Muscle layer of duodenum (tissue), 2 donors: ENCODE measurements at regions not wholly inside any gene's neighbourhood (a gene's known extent, or its start where the extent isn't known, plus 50 kb on each side); places are given as distances from the start of the nearest gene placed in this dataset.

Experiments
- H3K27ac ChIP-seq: one replicate; pipeline ENCODE4 v1.7.0; 2013; ENCODE audit warnings: mild to moderate bottlenecking, low read length
- H3K27me3 ChIP-seq: one replicate; pipeline ENCODE4 v1.7.0; 2013; ENCODE audit warnings: low read depth, mild to moderate bottlenecking, control low read depth, low read length
- H3K36me3 ChIP-seq, 2 donors: one replicate each; pipeline ENCODE4 v1.7.0; 2013; ENCODE audit warnings: low read length in 2 of 2, control low read depth in 1 of 2, mild to moderate bottlenecking in 1 of 2; ENCODE audit not compliant: insufficient read depth in 2 of 2, control insufficient read depth in 1 of 2
- H3K4me1 ChIP-seq, 2 donors: one replicate each; pipeline ENCODE4 v1.7.0; 2013; ENCODE audit warnings: low read length in 2 of 2, mild to moderate bottlenecking in 2 of 2, control low read depth in 1 of 2, moderate library complexity in 1 of 2; ENCODE audit not compliant: insufficient read depth in 2 of 2, control insufficient read depth in 1 of 2
- H3K4me3 ChIP-seq, 2 donors: one replicate each; pipeline ENCODE4 v1.7.0; 2013; ENCODE audit warnings: low read length in 2 of 2, low read depth in 1 of 2, mild to moderate bottlenecking in 1 of 2
- H3K9me3 ChIP-seq, 2 donors: one replicate each; pipeline ENCODE4 v1.7.0; 2013; ENCODE audit warnings: low read length in 2 of 2, control low read depth in 1 of 2, mild to moderate bottlenecking in 1 of 2; ENCODE audit not compliant: control insufficient read depth in 1 of 2
- donor health status: healthy.

DNA sequence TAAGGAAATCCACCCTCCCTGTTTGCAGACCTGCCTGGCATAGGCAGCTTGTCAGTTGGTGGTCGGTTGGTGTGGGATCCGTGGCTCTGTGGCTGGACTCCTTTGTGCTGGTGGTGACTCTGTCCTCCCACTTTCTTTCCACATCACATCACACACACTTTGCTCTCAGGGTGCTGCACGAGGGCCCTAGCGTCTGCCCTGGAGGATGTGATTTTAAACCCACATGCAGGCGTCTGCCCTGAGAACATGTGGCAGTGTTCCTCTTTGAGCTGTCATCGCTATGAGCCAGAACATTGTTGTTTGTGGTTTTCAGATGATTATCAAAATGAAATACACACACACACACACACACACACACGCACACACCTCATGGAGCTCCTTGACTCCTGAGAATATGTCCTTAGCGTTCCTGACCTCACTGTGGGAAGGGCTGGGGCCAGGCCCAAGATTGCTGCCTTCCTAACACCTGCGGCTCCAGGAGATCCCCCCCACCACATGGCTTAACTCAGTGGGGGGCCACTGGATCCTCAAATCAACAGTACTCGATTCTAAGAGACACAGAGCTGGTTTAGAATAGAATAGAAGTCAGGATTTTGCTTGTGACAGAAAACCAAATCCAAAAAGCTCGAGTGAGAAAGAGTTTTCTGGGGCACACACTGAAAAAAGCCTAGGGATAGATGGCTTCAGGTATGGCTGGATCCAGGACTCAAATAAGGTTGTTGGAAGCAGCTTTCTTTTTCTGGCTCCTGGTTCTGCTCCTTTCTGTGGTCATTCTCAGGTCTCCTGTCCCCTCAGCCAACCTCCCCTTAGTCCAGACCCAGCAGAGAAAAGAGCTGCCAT lies 54.8 kb downstream of the RTP5 start:
- Histone ChIP-seq H3K27ac (no peak overlapping the region), H3K36me3 (no peaks in the 10 kb centered on the region), H3K4me3 (no peak overlapping the region), H3K4me1 (no peaks in the 10 kb centered on the region), H3K27me3 (no peaks in the 10 kb centered on the region), H3K9me3 (no peaks in the 10 kb centered on the region)

DNA sequence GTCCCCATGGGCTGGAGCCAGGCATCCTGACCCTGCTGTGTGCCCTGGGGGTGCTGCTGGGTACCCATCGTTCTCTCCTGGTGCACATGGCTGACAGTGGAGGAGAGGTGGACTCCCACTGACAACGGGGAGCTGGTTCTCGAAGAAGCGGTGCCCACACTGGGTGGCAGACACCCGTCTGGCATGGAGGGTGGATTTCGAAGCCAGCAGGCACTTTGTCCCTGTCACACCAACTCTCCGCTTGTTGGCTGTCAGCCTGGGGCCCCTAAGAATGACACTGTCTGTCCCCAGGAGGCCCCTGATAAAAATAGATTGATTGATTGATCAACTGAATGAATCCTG lies 55.4 kb downstream of the RTP5 start:
- no peaks in the 10 kb centered on the region for H3K27me3 ChIP-seq
- H3K4me1 ChIP-seq = no peaks in the 10 kb centered on the region
- H3K36me3 ChIP-seq = no peaks in the 10 kb centered on the region
- no peak overlapping the region for H3K27ac ChIP-seq
- no peak overlapping the region for H3K4me3 ChIP-seq
- no peaks in the 10 kb centered on the region for H3K9me3 ChIP-seq

GRCh38 chr2:241925277-241925676 lies 55.7 kb downstream of the RTP5 start:
- Histone ChIP-seq H3K27me3 (no peaks in the 10 kb centered on the region), H3K9me3 (no peaks in the 10 kb centered on the region), H3K27ac (no peak overlapping the region), H3K36me3 (no peaks in the 10 kb centered on the region), H3K4me3 (no peak overlapping the region), H3K4me1 (no peaks in the 10 kb centered on the region)

DNA sequence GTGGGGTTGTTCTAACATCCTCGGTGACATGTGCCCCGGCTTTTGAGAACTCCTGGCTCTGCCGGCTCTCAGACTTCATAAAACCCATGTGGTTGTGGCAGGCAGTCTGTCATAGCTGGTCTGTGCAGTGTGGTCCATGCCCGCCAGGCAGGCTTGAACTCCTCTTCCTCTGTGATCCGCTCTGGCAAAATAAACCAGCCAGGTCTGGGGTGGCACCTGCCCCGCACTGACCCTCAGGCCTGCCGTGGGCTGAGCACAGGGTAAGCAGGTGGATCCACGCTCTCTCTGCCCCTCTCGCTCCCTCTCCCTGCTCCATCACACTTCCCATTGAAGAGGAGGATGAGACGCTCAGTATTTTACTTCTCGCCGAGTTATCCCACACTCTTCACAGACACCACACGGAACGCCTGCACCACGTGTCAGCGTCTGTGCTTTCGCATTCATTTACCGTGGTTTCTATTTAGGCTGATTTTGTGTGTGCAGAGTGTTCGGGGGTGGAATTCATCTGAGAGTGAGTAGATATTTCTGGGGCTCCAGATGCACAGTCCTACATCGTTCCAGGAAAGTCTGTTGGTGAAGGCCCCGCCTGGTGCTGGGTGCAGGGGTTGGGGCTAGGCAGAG lies 56.4 kb downstream of the RTP5 start:
- Histone ChIP-seq H3K36me3 (no peaks in the 10 kb centered on the region), H3K27me3 (no peaks in the 10 kb centered on the region), H3K4me3 (no peak overlapping the region), H3K4me1 (no peaks in the 10 kb centered on the region), H3K27ac (no peak overlapping the region), H3K9me3 (no peaks in the 10 kb centered on the region)

- Histone ChIP-seq H3K36me3 (no peaks in the 10 kb centered on the region), H3K27me3 (no peaks in the 10 kb centered on the region), H3K4me1 (no peaks in the 10 kb centered on the region), H3K27ac (no peak overlapping the region), H3K9me3 (no peaks in the 10 kb centered on the region), H3K4me3 (no peak overlapping the region)
These were observed 57.2 kb downstream of the RTP5 start for GRCh38 chr2:241926541-241927311.

DNA sequence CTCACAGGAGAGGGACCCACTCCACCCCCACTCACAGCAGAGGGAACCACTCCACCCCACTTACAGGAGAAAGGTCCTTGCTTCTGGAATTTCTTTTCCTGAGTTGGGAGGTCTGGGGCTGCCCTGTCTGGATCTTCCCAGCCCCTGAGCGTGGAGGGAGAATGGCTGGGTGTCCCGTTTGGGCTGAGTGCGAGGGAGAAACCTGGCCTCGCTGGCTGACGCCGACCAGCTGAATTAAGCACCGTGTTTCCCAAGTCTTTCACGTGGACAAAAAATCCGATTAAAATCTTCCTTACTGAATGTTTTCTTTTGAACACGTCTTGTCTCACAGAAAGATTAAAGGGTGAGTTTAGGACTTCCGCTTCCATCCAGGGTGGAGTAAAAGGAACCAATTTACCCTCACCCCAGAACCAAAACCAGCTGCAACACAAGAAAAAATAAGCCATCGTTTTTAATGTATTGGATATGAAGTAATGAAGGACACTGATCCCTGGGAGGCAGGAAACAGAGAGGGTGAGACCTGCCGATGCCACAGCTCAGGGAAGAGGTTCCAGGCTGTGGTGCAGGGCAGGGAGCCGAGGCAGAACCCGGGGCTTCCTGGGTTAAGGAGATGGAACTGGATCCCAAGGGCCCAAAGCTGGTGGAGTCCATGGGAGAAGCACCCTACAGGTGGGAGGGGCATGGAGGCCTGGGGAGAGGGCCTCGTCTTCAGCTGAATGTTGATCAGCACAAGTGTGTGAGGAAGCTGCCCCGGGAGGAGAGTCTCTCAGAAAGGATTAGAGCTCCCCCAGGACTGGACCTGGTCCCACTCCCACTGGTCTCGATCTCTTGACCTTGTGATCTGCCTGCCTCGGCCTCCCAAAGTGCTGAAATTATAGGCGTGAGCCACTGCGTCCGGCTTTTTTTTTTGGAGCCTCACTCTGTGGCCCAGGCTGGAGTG lies 60.3 kb downstream of the RTP5 start:
- Histone ChIP-seq H3K9me3 (no peaks in the 10 kb centered on the region), H3K4me1 (peaks cover 4 to 9% of the 10 kb centered on the region in 2 donors), H3K27me3 (no peaks in the 10 kb centered on the region), H3K36me3 (no peaks in the 10 kb centered on the region), H3K27ac (no peak overlapping the region), H3K4me3 (no peak overlapping the region)

GRCh38 chr2:241931084-241931975 lies 61.8 kb downstream of the RTP5 start:
- no peaks in the 10 kb centered on the region for H3K9me3 ChIP-seq
- no peak overlapping the region for H3K4me3 ChIP-seq
- no peaks in the 10 kb centered on the region for H3K36me3 ChIP-seq
- H3K27ac ChIP-seq = no peak overlapping the region
- peaks cover 4 to 9% of the 10 kb centered on the region in 2 donors for H3K4me1 ChIP-seq
- H3K27me3 ChIP-seq = no peaks in the 10 kb centered on the region

- Histone ChIP-seq H3K27me3 (no peaks in the 10 kb centered on the region), H3K4me1 (peaks cover 4 to 9% of the 10 kb centered on the region in 2 donors), H3K4me3 (no peak overlapping the region), H3K36me3 (no peaks in the 10 kb centered on the region), H3K27ac (no peak overlapping the region), H3K9me3 (no peaks in the 10 kb centered on the region)
These were observed 62.7 kb downstream of the RTP5 start for GRCh38 chr2:241931976-241932898.

DNA sequence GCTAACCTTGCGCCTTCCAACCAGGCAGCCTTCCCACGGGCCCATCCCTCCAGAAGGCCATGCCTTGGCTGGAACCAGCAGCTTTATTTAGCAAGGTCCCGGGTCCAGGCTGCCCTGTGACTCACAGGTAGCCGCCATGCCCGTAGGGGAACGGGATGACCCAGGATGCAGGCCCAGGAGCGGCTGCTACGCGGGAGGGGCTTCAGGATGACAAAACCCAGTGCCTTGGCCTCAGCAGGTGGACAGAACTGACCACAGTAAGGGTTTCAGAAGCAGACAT lies 63.3 kb downstream of the RTP5 start:
- no peak overlapping the region for H3K27ac ChIP-seq
- H3K27me3 ChIP-seq = no peaks in the 10 kb centered on the region
- H3K9me3 ChIP-seq = no peaks in the 10 kb centered on the region
- H3K4me3 ChIP-seq = no peak overlapping the region
- no peaks in the 10 kb centered on the region for H3K36me3 ChIP-seq
- H3K4me1 ChIP-seq = peaks cover 4 to 9% of the 10 kb centered on the region in 2 donors
